GM18873 (cell line): ENCODE measurements at regions not wholly inside any gene's neighbourhood (a gene's known extent, or its start where the extent isn't known, plus 50 kb on each side); places are given as distances from the start of the nearest gene placed in this dataset.

Experiments
- ATAC-seq: cut with Tn5 transposase; IDR thresholded peaks from one replicate; pipeline ENCODE4 v1.9.1; 2021; ENCODE audit warnings: mild to moderate bottlenecking, moderate library complexity, moderate number of reproducible peaks; ENCODE audit not compliant: unreplicated experiment, low FRiP score

DNA sequence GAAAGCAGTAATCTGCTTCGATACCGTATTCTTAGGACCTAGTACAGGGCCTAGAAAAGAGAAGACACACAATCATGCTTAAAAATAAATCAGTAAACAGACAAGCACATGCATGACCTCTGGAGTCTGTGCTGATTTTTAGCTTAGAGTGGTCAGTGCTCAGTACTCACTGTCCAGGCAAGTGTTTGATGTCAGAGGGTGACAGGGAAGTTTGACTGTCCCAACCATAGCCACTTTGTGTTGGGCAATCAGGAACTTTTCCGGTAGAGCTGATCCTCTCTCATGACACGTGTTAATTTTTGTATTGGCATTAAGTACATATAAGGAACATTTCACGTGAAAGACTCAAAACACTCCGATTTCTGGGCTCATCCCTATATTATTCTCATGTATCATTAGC is 464.7 kb upstream of the KLF4 start:
- ATAC-seq = no peak

DNA sequence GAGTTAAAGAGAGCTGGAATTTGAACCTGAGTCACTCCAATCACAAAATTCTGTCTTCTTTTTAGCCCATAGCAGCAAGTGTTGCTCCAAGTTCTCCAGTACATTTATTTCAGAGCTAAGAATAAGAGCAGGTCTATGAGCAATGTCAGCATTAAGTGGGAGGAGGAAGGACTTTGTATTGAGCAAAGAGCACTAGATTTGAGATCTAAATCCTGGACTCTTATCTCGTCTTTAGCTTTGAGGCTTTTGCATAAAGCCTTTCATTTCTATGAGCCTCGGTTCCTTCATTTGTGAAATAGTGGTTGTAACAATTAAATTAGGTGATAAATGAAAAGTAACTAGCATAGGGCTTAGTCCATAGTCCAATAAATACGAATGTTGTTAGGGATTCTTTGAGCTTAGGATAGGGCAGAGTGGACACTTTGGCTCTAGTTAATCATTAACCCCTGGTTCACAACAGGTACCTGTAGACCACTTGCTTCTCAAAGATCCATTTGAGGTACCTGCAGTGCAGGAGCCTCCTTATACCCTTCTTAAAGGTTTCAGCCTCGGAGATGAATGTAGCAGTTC is 464.1 kb upstream of the KLF4 start:
- no peak for ATAC-seq

DNA sequence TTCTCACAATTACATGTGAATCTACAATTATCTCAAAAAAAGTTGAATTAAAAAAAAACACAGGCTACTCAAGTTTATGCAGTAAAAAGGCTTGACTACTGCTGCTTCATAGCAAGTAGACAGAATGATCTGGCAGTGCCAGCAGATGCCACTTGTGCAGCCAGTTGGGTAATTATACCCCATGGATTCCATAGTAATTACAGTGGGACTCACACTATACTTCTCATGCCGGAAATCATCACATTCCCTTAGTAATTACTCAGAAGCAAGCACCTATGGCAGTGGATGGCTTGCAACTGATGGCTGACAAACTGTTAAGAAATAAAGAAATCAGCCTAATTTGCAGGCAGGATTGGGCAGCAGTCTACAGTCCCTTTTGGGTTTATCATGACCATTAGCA is 463.2 kb upstream of the KLF4 start:
- ATAC-seq = no peak

DNA sequence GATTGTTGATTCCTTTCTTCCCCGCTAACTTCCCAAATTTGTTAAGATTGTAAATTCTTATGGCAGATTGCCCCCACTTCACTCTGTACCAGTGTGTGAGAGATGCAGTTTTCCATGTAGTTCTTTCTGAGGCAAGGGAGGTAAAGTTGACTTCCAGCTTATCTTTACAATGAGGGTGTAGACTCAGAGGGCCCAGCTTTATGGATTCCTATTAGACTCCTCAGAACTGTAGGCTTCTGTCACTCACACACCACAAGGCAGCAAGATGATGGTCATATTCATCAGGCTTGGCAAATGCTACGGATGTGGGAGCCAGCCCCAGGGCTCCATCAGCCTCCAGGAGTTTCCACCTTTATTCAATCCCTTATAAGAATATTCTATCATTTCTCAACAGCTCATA is 461.9 kb upstream of the KLF4 start:
- ATAC-seq = no peak

DNA sequence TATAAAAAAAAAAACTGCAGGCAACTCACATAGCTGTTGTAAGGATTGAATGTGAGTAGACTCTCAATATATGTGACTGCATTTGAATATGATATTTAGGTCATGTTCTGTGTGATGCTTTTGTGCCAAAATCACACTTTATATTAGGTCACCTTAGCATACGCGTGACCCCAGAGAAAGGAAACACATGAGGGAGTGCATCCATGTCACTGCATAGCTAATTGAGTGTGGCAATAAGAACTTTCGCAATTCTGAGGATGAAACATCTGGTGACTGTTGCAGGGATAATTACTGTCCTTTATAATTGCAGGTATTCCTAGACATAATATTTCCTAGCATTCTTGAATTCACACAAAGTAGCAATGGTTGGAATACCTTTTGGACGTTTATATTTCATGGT is 459.5 kb upstream of the KLF4 start:
- no peak for ATAC-seq

DNA sequence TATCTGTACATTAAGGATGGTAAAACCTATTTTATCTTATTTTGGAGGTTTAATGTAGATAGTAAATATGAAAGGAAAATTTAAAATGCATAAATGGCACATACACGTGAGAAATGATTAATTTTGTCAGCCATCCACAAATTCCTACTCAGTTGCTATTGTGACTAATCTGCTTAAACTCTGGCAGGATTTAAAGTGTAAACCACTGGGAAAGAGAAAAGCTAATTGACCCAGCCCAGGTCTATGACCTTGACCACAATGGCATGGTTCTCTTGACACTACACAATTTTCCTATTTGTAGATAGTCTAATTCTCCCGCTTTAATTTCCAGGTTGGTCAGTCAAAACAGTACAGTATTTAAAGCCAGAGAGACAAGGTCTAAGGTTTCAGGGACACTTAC is 459.0 kb upstream of the KLF4 start:
- no peak for ATAC-seq

DNA sequence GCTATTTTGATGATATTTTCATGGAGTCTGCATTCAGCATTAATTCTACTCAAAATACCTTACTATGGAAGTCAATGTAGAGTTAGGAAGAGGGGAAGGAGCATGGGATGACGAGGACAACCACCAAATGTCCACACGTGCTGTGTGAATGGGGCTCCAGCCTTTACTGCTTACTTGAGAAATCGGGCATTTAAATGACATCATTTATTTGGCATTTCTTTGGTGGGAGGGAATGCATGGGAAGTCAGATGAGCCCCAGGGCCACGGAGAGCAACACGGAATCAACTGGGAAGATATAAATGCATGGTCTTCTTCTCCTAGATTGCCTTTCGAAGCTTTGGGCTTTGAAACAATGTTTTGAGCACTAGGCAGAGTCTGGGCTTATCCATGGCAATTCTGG is 458.5 kb upstream of the KLF4 start:
- no peak for ATAC-seq

DNA sequence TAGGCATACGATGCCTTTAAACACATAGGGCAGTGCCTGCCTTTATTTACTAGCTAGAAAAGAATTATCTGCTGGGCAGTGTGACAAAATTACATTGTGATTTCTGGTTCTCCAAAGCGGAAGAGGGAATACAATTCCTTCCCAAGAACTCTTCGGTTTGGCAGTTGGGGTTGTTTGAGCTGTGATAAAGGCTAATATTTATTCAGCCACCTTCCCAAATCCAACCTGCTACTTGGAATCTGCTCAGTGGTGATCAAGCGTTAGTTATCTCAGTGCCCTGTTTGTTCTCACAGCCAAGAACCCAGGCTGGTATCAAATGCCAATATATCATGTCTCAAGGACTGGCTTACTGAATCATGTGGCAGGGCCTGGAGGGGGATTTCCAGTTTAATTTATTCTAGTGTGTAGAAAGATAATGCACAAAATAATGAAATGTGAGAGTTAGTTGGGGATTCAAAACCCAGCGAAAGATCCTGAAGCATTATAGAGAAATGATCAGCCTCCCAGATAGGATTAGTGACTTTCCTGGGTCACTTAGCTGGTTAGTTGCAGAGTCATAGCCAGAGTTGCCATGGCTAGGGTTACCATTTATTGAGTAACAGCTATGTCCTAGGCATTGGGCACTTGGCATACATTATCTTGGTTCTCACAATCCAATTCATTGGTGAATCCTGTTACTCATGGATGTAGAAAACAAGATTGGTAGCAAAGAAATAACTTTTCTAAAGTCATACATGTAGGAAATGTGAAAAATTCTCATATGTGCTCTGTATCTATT is 457.0 kb upstream of the KLF4 start:
- ATAC-seq = no peak

DNA sequence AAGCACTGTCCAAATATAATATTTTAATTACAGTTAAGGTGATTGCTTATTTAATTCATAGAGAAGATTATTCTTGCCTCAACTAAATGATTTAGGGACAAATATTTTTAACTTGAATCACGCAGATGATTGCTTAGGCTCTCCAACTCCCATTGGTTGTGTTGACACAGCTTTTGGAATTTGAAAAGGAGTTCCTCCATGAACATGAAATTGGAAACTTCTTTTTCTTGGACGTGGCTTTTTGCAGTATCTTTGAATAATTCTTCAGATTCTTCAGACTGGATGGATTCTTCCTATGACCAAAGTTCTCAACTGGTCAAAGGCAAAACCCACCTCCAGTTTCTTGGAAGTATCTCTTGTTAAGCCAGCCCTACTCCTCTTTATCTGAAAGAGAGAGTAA is 456.4 kb upstream of the KLF4 start:
- no peak for ATAC-seq

DNA sequence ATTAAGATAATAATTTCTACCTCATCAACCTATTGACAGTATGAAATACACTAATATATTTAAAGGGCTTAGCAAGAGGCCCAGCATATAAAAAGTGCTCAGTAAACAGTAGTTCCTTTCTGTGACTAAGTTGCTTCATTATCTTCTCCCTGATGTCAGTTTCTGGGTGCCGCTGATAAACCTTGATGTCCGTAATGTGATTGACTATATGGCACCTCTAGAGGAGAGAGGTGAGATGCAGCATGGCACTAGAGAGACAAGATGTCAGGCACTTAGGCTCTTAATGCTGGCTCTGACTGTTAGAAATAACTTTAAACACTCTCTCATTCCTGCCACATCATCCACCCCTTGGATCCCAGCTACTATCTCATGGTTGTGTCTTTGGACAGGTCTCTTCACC is 455.9 kb upstream of the KLF4 start:
- ATAC-seq = no peak

DNA sequence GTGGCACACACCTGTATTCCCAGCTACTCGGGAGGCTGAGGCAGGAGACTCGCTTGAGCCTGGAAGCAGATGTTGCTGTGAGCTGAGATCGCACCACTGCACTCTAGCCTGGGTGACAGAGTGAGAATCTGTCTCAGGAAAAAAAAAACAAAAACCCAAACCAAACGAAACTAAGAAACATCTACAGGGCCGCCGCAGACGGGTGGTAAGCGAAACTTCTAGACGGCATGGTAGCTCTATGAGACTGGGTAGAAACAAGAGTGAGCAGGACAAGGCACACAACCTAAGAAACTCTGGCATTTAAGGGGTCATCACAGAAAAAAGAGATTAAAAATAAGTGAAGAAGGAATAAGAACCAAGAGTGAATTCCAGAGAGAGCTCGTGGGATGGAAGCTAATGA is 454.8 kb upstream of the KLF4 start:
- ATAC-seq = no peak

DNA sequence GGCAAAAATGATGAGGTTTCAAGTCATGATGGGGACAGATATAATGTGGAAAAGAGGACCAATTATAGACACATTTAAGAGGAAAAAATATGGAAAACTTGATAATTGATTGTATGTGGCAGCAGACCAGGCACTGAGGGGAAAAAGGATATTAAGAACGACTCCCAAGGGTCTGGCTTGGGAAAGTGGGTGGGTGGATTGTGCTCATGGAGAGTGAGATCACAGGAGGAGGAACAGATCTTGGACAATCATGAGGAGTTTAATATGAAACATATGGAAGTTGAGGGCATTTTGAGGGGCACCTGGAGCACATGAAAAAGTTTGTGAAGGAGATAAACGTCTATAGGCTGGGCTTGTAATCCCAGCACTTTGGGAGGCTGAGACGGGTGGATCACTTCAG is 454.3 kb upstream of the KLF4 start:
- no peak for ATAC-seq

DNA sequence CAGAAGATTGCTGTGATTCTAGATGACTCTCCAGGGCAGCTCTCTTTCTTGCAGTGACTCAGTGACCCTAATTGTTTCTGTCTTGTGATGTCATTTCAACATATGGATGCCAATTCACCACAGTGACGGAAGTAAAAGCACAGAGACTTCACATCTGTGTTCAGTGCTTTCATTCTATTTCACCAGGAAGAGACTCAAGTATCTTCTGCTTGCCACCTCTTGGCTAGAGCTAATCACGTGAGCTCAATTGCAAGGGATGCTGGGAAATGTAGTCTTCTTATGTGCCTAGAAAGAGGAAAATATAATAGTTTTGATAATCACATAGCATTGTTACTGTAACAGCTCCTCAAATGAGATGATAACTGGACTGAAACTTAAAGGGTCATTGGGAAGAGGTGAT is 453.3 kb upstream of the KLF4 start:
- no peak for ATAC-seq

DNA sequence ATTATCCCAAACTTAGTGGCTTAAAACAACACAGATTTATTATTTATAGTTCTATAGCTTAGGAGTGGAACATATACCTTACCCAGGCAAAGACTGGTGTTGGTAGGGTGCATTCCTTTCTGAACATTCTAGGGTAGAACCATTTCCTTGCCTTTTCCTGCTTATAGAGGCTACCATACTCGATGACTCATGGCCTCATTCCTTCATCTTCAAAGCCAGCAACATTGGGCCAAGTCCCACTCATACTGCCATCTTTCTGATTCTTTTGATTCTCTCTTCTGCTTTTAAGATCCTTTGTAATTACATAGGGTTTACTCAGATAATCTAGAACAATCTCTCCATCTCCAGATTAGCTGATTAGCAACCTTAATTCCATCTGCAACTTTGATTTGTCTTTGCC is 452.7 kb upstream of the KLF4 start:
- ATAC-seq = no peak

DNA sequence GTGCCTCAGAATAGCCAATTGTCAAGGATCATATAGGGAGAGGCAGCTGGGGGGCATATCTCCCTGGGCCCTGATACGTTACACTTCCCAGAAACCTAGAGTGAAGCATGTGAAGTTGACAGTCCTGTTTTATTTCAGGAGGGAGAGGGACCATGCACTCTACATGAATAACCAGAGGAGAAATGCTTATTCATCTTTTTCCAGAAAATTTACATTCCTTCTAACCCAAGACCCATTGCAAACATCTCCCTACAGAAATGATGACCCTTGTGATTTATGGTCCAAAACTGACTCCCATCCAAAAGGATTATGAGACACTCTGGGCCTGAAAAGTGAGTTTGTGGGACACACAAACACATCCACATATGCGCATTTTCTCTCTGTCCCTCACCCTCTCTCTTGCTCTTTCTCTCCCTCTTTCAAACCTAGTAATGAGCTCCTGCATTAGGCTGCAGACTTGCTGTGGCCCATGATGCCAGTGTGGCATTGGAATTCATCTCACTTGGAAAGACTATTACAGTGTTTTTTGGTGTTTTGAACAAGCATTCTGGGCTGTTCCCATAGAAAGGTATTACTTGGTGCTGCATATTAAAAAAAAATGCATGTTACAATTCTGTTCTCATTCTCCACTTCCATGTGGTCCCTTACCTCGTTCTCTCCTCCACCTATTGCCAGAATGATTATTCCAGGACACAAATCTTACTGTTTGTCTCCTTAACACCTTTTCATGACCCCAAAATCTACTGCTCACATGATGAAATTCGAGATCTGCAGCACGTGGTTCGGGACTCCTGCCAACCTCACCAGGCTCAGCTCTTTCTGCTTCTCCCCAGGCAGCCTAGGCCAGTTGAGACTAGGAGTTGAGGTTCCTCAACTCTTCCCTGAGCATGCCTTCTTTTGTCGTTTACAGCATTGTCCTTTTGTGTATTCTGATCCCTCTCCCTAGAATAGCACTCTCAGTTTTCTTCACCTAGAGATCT is 451.3 kb upstream of the KLF4 start:
- ATAC-seq = no peak

DNA sequence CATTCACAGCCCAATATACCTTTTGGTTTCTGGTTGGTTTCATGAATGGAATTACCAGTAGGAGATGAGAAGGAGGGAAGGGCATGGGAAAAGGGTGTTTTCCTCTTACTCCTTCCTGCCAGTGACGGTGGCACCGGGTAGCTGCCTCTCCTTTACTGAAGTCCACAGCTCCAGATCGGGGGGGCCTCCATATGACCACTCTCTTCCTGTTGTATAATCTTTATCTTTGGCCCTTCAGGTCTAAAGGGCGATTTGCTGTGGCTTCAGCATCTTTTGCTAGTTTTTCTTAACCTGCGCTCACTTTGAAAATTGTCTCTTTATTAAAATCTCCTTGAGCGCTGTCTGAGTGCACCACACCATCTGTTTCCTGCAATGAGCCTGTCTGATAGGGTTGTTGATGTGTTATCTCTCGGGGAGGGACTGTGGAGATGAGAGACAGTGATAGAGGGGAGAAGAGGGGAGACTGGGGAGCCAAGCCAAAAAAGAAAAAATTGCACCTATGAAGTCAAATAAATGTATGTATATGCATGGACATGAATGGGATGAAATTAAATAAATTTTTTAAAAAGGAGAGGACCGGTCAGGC is 449.3 kb upstream of the KLF4 start:
- no peak for ATAC-seq

DNA sequence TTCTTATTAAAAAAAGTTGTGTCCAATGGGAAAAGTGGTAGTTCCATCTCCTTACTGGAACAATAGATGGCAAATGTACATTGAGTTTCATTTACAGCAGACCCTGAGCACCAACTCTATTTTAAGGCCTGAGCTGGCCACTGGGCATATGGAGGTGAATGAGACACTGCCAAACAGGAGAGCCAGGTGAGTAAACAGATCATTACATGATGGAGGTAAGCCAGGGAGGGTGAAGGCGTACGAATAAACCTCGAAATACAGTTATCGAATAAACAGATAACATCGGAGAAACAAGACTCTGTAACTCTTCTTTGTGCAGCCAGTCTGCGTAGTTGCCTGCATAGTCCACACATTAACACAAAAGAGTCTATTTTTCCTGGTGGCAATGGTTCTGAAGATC is 446.4 kb upstream of the KLF4 start:
- ATAC-seq = no peak

DNA sequence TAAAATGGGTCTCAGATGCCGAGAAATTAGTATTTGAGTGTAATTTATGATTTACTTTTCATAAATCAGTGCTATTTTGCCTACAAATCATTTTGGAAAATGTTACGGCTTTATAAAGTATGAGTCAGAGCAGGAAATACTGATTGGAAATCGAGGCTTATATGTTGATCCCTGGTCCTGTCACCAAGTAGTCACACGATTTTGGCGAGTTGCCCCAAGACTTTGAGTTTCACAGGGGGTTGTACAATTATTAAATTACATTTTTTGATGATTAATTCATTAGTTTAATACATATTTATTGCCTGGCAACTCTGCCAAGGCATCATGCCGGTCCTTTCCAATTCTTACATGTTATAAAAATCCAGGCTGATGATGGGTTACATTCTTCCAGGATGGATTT is 443.9 kb upstream of the KLF4 start:
- ATAC-seq = no peak

DNA sequence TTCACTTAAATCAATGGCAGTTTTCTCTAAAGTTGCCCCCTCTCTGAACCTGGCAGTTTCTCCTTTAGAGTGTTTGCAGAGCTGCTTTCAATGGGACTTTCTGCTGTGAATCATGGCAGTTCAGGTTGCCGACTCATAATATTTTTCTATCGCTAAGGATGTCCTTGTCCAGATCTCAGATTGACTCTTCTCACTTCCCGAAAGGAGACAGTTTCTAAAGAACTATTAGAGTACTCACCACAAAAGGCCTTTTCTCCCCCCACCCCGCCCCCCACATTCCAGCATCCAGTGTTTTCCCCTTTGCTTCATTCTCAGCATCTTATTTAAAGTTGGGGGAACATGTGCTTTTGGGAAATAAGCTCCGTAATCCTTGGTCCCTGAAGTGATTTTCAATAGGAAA is 443.5 kb upstream of the KLF4 start:
- no peak for ATAC-seq

DNA sequence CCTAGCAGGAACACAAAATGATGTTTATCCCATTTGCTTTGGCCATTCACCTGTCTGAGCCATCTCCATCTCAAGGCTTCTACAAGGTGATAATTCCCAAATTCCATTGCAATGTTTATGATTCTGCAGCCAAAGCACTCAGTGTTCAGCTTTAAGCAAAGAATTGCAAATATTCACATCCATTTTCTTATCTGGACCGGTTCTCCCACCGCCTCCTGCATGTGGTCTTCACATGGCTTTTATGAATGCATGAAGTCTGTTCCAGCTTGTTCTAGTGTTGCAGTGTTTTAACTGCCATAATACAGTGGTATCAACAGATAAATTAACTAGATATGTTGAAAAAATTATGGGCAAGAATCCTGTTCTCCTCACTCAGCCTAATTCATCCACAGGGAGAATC is 443.0 kb upstream of the KLF4 start:
- no peak for ATAC-seq

DNA sequence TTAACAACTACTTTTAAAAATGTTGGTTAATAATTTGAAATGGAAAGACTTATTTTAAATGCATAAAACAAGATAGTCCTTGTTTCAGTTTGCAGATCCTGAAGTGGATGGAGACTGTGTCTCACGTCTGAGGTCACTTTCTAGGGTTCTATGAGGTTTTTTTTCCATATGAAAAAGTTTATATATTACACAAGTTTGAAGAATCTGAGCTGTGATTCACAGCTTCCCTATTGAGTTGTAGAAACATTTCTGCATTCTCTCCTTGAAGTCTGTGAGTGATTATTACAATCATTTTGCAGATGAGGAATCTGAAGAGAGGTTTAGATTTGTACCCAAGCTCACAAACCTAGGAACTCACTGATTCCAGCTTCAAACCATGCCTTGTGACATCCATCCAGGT is 442.5 kb upstream of the KLF4 start:
- ATAC-seq = no peak
